T follicular helper cell (primary cell): ENCODE measurements at regions not wholly inside any gene's neighbourhood (a gene's known extent, or its start where the extent isn't known, plus 50 kb on each side); places are given as distances from the start of the nearest gene placed in this dataset.

Experiments used
- DNase-seq: peaks from one replicate; pipeline ENCODE4 v3.0.0-alpha.2; 2020; ENCODE audit warnings: low read depth

- DNase-seq = no peak
Measured at GRCh38 chr4:162732876-162733275, 433.8 kb downstream of the NAF1 start.

- DNase-seq = no peak
Measured at GRCh38 chr4:162727766-162728165, 438.9 kb downstream of the NAF1 start.

- no peak for DNase-seq
Measured at GRCh38 chr4:162727232-162727631, 439.5 kb downstream of the NAF1 start.

GRCh38 chr4:162715401-162715800, 451.3 kb downstream of the NAF1 start:
- DNase-seq = no peak

GRCh38 chr4:162707962-162708361, 458.7 kb downstream of the NAF1 start:
- no peak for DNase-seq

GRCh38 chr4:162706632-162707031, 460.1 kb downstream of the NAF1 start:
- no peak for DNase-seq

GRCh38 chr4:162706051-162706450, 460.6 kb downstream of the NAF1 start:
- DNase-seq = no peak

GRCh38 chr4:162705130-162705803, 461.4 kb downstream of the NAF1 start:
- DNase-seq = no peak

GRCh38 chr4:162700815-162701361, 465.8 kb downstream of the NAF1 start:
- no peak for DNase-seq

GRCh38 chr4:162700358-162700757, 466.3 kb downstream of the NAF1 start:
- DNase-seq = no peak

GRCh38 chr4:162699629-162700028, 467.1 kb downstream of the NAF1 start:
- DNase-seq = no peak

- DNase-seq = no peak
Measured at GRCh38 chr4:162685410-162685809, 481.3 kb downstream of the NAF1 start.

GRCh38 chr4:162684998-162685397, 481.7 kb downstream of the NAF1 start:
- DNase-seq = no peak

GRCh38 chr4:162684371-162684700, 482.4 kb downstream of the NAF1 start:
- no peak for DNase-seq

- DNase-seq = no peak
Measured at GRCh38 chr4:162683659-162684370, 482.9 kb downstream of the NAF1 start.

GRCh38 chr4:162682651-162683050, 484.0 kb downstream of the NAF1 start:
- DNase-seq = no peak

GRCh38 chr4:162681212-162681611, 485.5 kb downstream of the NAF1 start:
- no peak for DNase-seq

GRCh38 chr4:162675661-162676060, 491.0 kb downstream of the NAF1 start:
- DNase-seq = no peak

GRCh38 chr4:162661913-162662312, 498.1 kb upstream of the FSTL5 start:
- no peak for DNase-seq

GRCh38 chr4:162659716-162660115, 495.9 kb upstream of the FSTL5 start:
- no peak for DNase-seq

GRCh38 chr4:162657966-162658365, 494.2 kb upstream of the FSTL5 start:
- no peak for DNase-seq

- DNase-seq = no peak
Measured at GRCh38 chr4:162650166-162650565, 486.4 kb upstream of the FSTL5 start.

GRCh38 chr4:162645381-162645780, 481.6 kb upstream of the FSTL5 start:
- no peak for DNase-seq

GRCh38 chr4:162644346-162644745, 480.5 kb upstream of the FSTL5 start:
- no peak for DNase-seq
